ENCODE measurements at regions not wholly inside any gene's neighbourhood (a gene's known extent, or its start where the extent isn't known, plus 50 kb on each side); places are given as distances from the start of the nearest gene placed in this dataset.

- no peak for TF ChIP-seq POLR2AphosphoS5 (IDR thresholded peaks at IDR 0.05; ENCODE audit: low read depth, low read length)
- no peak for TF ChIP-seq SIN3A (IDR thresholded peaks at IDR 0.05; ENCODE audit: borderline replicate concordance, insufficient read depth, low read length)
These were observed 1028.8 kb downstream of the ADGRL2 start for GRCh38 chr1:82829527-82829926.
